Keratinocyte (primary cell): ENCODE measurements at regions not wholly inside any gene's neighbourhood (a gene's known extent, or its start where the extent isn't known, plus 50 kb on each side); places are given as distances from the start of the nearest gene placed in this dataset.

Experiments used
- EZH2 ChIP-seq: IDR thresholded peaks from one replicate; pipeline ENCODE4 v1.6.1; 2012; ENCODE audit warnings: inconsistent platforms, mild to moderate bottlenecking, low read length, moderate library complexity
- TF ChIP-seq, protein P1 (sequence below), 3 experiments: IDR thresholded peaks in 1 of 3; conservative IDR thresholded peaks in 1 of 3; optimal IDR thresholded peaks in 1 of 3; 2 replicates in 2 of 3; 3 replicates in 1 of 3; pipeline versions ENCODE3 to v1.5.1; 2011; ENCODE audit warnings: low read length in 3 of 3, mild to moderate bottlenecking in 3 of 3, moderate library complexity in 2 of 3, control low read depth in 1 of 3, inconsistent platforms in 1 of 3; ENCODE audit not compliant: insufficient read depth in 2 of 3; ENCODE audit errors: extremely low read depth in 1 of 3

DNA sequence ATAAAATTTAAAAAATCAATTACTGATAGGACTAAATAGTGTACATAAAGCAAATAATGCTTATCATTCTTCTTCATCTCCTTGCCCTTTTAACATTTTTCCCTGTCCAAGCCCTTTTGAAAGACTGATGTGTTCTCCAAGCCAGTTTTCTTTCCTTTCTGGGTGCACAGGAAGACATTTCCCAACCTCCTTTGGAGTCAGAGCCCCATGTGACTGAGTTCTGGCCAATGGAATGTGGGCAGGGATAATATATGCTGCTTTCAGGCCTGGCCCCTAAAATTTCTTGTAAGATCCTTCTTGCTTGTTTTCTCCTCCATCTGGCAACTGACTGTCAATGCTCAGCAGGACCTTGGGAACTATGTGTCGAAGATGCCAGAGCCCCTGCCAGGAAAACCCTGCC, 197.5 kb downstream of the EMX2 start:
- TF ChIP-seq, protein P1, sequence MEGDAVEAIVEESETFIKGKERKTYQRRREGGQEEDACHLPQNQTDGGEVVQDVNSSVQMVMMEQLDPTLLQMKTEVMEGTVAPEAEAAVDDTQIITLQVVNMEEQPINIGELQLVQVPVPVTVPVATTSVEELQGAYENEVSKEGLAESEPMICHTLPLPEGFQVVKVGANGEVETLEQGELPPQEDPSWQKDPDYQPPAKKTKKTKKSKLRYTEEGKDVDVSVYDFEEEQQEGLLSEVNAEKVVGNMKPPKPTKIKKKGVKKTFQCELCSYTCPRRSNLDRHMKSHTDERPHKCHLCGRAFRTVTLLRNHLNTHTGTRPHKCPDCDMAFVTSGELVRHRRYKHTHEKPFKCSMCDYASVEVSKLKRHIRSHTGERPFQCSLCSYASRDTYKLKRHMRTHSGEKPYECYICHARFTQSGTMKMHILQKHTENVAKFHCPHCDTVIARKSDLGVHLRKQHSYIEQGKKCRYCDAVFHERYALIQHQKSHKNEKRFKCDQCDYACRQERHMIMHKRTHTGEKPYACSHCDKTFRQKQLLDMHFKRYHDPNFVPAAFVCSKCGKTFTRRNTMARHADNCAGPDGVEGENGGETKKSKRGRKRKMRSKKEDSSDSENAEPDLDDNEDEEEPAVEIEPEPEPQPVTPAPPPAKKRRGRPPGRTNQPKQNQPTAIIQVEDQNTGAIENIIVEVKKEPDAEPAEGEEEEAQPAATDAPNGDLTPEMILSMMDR (optimal IDR thresholded peaks at IDR 0.05 in 1 of 3, IDR thresholded peaks at IDR 0.05 in 1 of 3, conservative IDR thresholded peaks at IDR 0.05 in 1 of 3; ENCODE audit: extremely low read depth in 1 of 3, insufficient read depth in 2 of 3, low read length in 3 of 3): no peak
- no peak for TF ChIP-seq EZH2
